Mucosa of descending colon (tissue), 3 donors: ENCODE measurements at regions not wholly inside any gene's neighbourhood (a gene's known extent, or its start where the extent isn't known, plus 50 kb on each side); places are given as distances from the start of the nearest gene placed in this dataset.
"Not testable (repeated sequence)": the region's sequence is repeated elsewhere in the genome, so short reads cannot be mapped to it uniquely, and the experiment has no call there.

Source experiments
- ATAC-seq: fragments of 200-7000 bp; cut with Tn5 transposase; one replicate; pipeline ENCODE4 v1.9.1; 2020; ENCODE audit warnings: mild to moderate bottlenecking, moderate library complexity
- DNase-seq, 3 donors: peaks; one replicate each; pipeline ENCODE4 v3.0.0-alpha.2; 2020
- H3K36me3 ChIP-seq: fragments of 200-600 bp; one replicate; pipeline ENCODE4 v1.8.0; 2021; ENCODE audit warnings: low read depth, mild to moderate bottlenecking
- H3K4me1 ChIP-seq: fragments of 200-600 bp; one replicate; pipeline ENCODE4 v1.8.0; 2021; ENCODE audit warnings: low read depth, mild to moderate bottlenecking
- H3K4me3 ChIP-seq: fragments of 200-600 bp; one replicate; pipeline ENCODE4 v1.8.0; 2021; ENCODE audit warnings: mild to moderate bottlenecking
- H3K9me3 ChIP-seq: fragments of 200-600 bp; one replicate; pipeline ENCODE4 v1.8.0; 2021; ENCODE audit warnings: mild to moderate bottlenecking
- CTCF ChIP-seq: fragments of 200-600 bp; IDR thresholded peaks from one replicate; pipeline ENCODE4 v1.8.0; 2022; ENCODE audit warnings: antibody characterized with exemption, mild to moderate bottlenecking
- intact Hi-C, 2 donors: fragments of 100-400 bp; cut with DNase I in 1 of 2; cut with micrococcal nuclease in 1 of 2; formaldehyde crosslinking; loops; one replicate each; pipeline versions ENCODE4 v1.11.0 to v1.11.1; 2022; cut with DNase I, micrococcal nuclease
- donor health status: DM: no; HTN: no; CAD: no; lungs with moderate emphysema.
- donor health status: DM: no; HTN: no; CAD: no.
- donor health status: DM: no; HTN: yes; CAD: no.

- Histone ChIP-seq H3K36me3 (no peaks in the 10 kb centered on the region), H3K9me3 (no peaks in the 10 kb centered on the region), H3K4me3 (no peak overlapping the region), H3K4me1 (no peaks in the 10 kb centered on the region)
- intact Hi-C loops, result no loop called here
- TF ChIP-seq CTCF, result no peak
- DNase-seq (no peak), ATAC-seq (no peak)
Observed at GRCh38 chrX:16357902-16358301, 190.6 kb downstream of the MAGEB17 start.

- H3K4me3 ChIP-seq, H3K9me3 ChIP-seq, ATAC-seq, H3K36me3 ChIP-seq, H3K4me1 ChIP-seq, DNase-seq, intact Hi-C loops: not testable (repeated sequence)
Observed at GRCh38 chrX:16360056-16360455, 192.8 kb downstream of the MAGEB17 start.

- intact Hi-C loops, result no loop called here
- ATAC-seq (no peak), DNase-seq (no peak)
- H3K4me1 ChIP-seq, result no peaks in the 10 kb centered on the region
- H3K4me3 ChIP-seq, result no peak overlapping the region
- no peaks in the 10 kb centered on the region for H3K36me3 ChIP-seq
- no peak for TF ChIP-seq CTCF
- H3K9me3 ChIP-seq, result no peaks in the 10 kb centered on the region
Observed at GRCh38 chrX:16368696-16369095, 201.4 kb downstream of the MAGEB17 start.

GRCh38 chrX:16376056-16376455, 208.8 kb downstream of the MAGEB17 start:
- DNase-seq (no peak), ATAC-seq (no peak)
- H3K4me1 ChIP-seq, result no peaks in the 10 kb centered on the region
- H3K4me3 ChIP-seq, result no peak overlapping the region
- H3K9me3 ChIP-seq, result no peaks in the 10 kb centered on the region
- intact Hi-C loops, result no loop called here
- H3K36me3 ChIP-seq, result no peaks in the 10 kb centered on the region
- TF ChIP-seq CTCF, result no peak

GRCh38 chrX:16386126-16386525, 218.8 kb downstream of the MAGEB17 start:
- no peaks in the 10 kb centered on the region for H3K4me1 ChIP-seq
- ATAC-seq (no peak), DNase-seq (no peak)
- no peaks in the 10 kb centered on the region for H3K9me3 ChIP-seq
- no peaks in the 10 kb centered on the region for H3K36me3 ChIP-seq
- intact Hi-C loops, result no loop called here
- no peak overlapping the region for H3K4me3 ChIP-seq
- TF ChIP-seq CTCF, result no peak

- intact Hi-C loops, result no loop called here
- DNase-seq (no peak), ATAC-seq (no peak)
- no peak for TF ChIP-seq CTCF
- Histone ChIP-seq H3K4me3 (no peak overlapping the region), H3K36me3 (no peaks in the 10 kb centered on the region), H3K4me1 (no peaks in the 10 kb centered on the region), H3K9me3 (no peaks in the 10 kb centered on the region)
Observed at GRCh38 chrX:16392597-16392996, 225.3 kb downstream of the MAGEB17 start.
